ENCODE measurements at regions not wholly inside any gene's neighbourhood (a gene's known extent, or its start where the extent isn't known, plus 50 kb on each side); places are given as distances from the start of the nearest gene placed in this dataset.

GRCh38 chr10:111506266-111507034 lies 429.6 kb downstream of the ADRA2A start:
- no peak overlapping the region for H3K4me3 ChIP-seq
- no peak for DNase-seq (ENCODE audit: low read depth in 1 of 2, low spot score in 1 of 2)
- no peaks in the 10 kb centered on the region for H3K27me3 ChIP-seq
- no peak overlapping the region for H3K27ac ChIP-seq
- no peaks in the 10 kb centered on the region for H3K36me3 ChIP-seq
- no peaks in the 10 kb centered on the region for H3K4me1 ChIP-seq (ENCODE audit: low read depth)
- TF ChIP-seq, protein P1, sequence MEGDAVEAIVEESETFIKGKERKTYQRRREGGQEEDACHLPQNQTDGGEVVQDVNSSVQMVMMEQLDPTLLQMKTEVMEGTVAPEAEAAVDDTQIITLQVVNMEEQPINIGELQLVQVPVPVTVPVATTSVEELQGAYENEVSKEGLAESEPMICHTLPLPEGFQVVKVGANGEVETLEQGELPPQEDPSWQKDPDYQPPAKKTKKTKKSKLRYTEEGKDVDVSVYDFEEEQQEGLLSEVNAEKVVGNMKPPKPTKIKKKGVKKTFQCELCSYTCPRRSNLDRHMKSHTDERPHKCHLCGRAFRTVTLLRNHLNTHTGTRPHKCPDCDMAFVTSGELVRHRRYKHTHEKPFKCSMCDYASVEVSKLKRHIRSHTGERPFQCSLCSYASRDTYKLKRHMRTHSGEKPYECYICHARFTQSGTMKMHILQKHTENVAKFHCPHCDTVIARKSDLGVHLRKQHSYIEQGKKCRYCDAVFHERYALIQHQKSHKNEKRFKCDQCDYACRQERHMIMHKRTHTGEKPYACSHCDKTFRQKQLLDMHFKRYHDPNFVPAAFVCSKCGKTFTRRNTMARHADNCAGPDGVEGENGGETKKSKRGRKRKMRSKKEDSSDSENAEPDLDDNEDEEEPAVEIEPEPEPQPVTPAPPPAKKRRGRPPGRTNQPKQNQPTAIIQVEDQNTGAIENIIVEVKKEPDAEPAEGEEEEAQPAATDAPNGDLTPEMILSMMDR (IDR thresholded peaks at IDR 0.05; ENCODE audit: low read depth, low read length): no peak
- H3K9me3 ChIP-seq (ENCODE audit: low read depth): no peaks in the 10 kb centered on the region

GRCh38 chr10:111511751-111512150 lies 434.9 kb downstream of the ADRA2A start:
- H3K27ac ChIP-seq: no peak overlapping the region
- no peaks in the 10 kb centered on the region for H3K4me1 ChIP-seq (ENCODE audit: low read depth)
- no peaks in the 10 kb centered on the region for H3K27me3 ChIP-seq
- TF ChIP-seq, protein P1 (IDR thresholded peaks at IDR 0.05; ENCODE audit: low read depth, low read length): no peak
- H3K36me3 ChIP-seq: no peaks in the 10 kb centered on the region
- no peaks in the 10 kb centered on the region for H3K9me3 ChIP-seq (ENCODE audit: low read depth)
- DNase-seq (ENCODE audit: low read depth in 1 of 2, low spot score in 1 of 2): peak in 1 of 2 donors; percentile 43
- H3K4me3 ChIP-seq: no peak overlapping the region

DNA sequence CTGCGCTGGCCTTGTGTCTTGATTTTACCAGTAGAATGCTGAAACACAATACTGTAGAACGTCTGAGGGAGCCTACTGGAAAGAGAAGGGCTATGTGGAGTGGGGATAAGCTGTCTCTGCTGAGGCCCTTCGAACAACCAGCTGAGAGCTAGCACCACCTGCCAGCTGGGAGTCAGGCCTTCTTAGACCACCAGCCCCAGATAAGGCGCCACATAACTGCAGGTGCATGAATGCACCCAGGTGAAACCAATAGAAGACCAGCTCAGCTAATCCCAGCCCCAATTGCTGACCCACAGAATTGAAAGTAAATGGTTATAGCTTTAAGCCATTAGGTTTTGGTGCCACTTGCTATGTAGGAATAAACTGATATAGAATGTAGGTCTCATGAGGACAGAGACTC lies 438.4 kb downstream of the ADRA2A start:
- no peak overlapping the region for H3K4me3 ChIP-seq
- H3K27me3 ChIP-seq: no peaks in the 10 kb centered on the region
- H3K27ac ChIP-seq: no peak overlapping the region
- no peaks in the 10 kb centered on the region for H3K4me1 ChIP-seq (ENCODE audit: low read depth)
- no peaks in the 10 kb centered on the region for H3K36me3 ChIP-seq
- TF ChIP-seq, protein P1 (IDR thresholded peaks at IDR 0.05; ENCODE audit: low read depth, low read length): no peak
- H3K9me3 ChIP-seq (ENCODE audit: low read depth): no peaks in the 10 kb centered on the region
- DNase-seq (ENCODE audit: low read depth in 1 of 2, low spot score in 1 of 2): no peak

- H3K9me3 ChIP-seq (ENCODE audit: low read depth): no peaks in the 10 kb centered on the region
- H3K27ac ChIP-seq: no peak overlapping the region
- no peaks in the 10 kb centered on the region for H3K27me3 ChIP-seq
- no peak overlapping the region for H3K4me3 ChIP-seq
- TF ChIP-seq, protein P1 (IDR thresholded peaks at IDR 0.05; ENCODE audit: low read depth, low read length): no peak
- DNase-seq (ENCODE audit: low read depth in 1 of 2, low spot score in 1 of 2): no peak
- no peaks in the 10 kb centered on the region for H3K4me1 ChIP-seq (ENCODE audit: low read depth)
- no peaks in the 10 kb centered on the region for H3K36me3 ChIP-seq
Observed at GRCh38 chr10:111515706-111516105, 438.9 kb downstream of the ADRA2A start.

- H3K4me3 ChIP-seq: no peak overlapping the region
- no peaks in the 10 kb centered on the region for H3K36me3 ChIP-seq
- H3K27me3 ChIP-seq: no peaks in the 10 kb centered on the region
- TF ChIP-seq, protein P1 (IDR thresholded peaks at IDR 0.05; ENCODE audit: low read depth, low read length): no peak
- DNase-seq (ENCODE audit: low read depth in 1 of 2, low spot score in 1 of 2): no peak
- H3K4me1 ChIP-seq (ENCODE audit: low read depth): no peaks in the 10 kb centered on the region
- H3K9me3 ChIP-seq (ENCODE audit: low read depth): no peaks in the 10 kb centered on the region
- no peak overlapping the region for H3K27ac ChIP-seq
Observed at GRCh38 chr10:111516144-111516543, 439.3 kb downstream of the ADRA2A start.

All from cardiac muscle cell (in vitro differentiated cells and primary cell).